Epithelial cell of proximal tubule (primary cell): ENCODE measurements at regions not wholly inside any gene's neighbourhood (a gene's known extent, or its start where the extent isn't known, plus 50 kb on each side); places are given as distances from the start of the nearest gene placed in this dataset.
A peak's percentile ranks its signal among the peaks of the same experiment; 100 is the strongest.

Experiments
- DNase-seq: peaks from one replicate; pipeline ENCODE4 v3.0.0-alpha.2; 2011; ENCODE audit warnings: low read depth
- H3K4me3 ChIP-seq: 2 replicates; pipeline ENCODE4 v1.5.1; 2011; ENCODE audit warnings: low read depth, mild to moderate bottlenecking, low read length
- CTCF ChIP-seq: conservative IDR thresholded peaks from 2 replicates; pipeline ENCODE4 v1.5.1; 2012; ENCODE audit warnings: low read depth, mild to moderate bottlenecking, low read length

DNA sequence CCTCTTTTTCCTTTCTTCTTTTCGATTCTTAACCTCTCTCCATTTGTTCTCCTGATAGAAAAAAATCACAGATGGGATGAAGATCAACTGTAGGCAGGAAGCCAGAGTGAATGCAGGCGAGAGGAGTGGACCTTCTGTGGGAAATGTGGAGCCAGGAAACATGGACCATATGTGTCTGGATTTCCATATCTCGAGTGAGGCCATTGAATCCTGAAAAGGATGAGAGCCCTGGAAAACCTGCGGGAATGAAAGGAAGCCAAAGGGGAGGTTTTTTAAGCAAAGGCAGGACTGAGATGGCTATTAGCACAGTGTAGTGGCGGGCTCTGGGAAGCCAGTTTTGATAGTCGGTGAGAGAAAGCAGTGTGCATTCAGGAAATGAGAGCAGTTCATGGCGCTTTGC lies 139.5 kb upstream of the C9orf72 start:
- TF ChIP-seq CTCF: no peak
- DNase-seq: no peak
- H3K4me3 ChIP-seq: no peak overlapping the region

DNA sequence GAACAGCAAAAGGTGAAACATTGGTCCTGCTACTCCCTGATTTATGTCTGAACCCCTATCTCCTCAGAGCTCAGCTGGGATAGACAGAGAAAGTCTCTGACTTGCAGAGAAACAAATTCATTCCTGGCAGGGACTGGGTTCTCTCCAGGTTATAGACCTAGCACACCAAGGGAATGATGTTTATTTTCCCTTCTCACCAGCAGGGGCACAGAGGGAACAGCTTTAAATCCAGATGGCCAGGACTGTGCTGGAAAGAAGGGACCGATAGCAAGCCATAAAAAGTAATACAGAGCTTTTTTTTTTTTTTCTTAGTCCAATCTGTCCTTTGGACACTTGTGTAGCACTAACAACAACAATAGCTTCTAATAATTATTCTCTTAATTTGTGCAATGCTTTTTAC lies 141.1 kb upstream of the C9orf72 start:
- no peak overlapping the region for H3K4me3 ChIP-seq
- no peak for DNase-seq
- peak; percentile 32 for TF ChIP-seq CTCF

DNA sequence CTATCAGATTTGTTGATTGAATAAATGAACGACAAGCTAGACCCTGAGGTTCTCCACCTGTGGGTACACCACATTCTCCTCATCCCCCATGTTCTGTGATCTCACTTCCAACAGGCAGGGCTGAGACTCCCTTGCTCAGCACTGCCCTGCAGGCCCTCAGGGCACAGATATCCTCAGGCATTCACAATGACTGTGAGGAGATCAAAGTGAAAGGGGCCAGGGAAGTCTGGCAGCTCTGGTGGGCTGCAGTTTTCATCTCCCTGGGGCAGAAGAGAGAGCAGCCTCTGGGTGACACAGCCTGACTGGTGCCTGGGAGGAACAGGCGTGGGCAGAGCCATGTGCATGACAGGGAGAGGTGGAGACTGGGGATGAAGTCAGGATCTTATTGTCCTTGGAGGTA lies 142.4 kb upstream of the C9orf72 start:
- TF ChIP-seq CTCF: no peak
- H3K4me3 ChIP-seq: no peak overlapping the region
- no peak for DNase-seq

DNA sequence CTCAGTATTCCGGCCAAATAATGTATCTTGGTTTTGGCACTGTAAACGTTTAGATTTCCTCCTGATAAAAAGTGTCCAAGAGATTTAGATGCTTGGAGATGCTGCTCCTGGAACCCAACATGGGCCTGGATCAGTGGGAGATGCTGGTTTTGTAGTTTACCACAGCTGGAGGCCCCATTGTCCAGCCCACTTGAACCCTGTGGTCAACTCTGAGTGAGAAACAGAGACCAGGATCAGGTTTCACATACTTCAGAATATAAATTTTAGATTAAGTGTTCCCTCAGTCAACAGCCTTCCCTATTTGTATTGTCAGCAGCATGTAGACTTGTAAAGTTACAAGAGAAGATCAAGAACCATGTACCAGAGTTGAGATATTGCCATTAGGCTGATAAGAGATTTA lies 144.7 kb upstream of the C9orf72 start:
- H3K4me3 ChIP-seq: no peak overlapping the region
- DNase-seq: no peak
- TF ChIP-seq CTCF: no peak

DNA sequence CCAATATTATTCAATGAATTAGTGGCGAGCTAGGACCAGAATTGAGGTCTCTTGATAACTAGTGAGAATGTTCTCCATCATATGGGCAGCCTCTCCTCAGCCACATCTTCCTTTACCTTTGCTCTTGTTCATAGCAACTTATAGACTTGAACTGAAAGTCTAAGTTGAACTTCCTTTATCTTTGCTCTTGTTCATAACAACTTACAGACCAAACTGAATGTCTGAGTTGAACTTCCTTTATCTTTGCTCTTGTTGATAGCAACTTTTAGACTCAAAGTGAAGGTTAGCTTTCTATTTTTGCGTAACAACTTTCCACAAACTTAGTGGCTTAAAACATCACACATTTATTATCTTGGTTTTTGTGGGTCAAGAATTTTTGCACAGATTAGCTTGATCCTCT lies 146.4 kb upstream of the C9orf72 start:
- no peak for TF ChIP-seq CTCF

DNA sequence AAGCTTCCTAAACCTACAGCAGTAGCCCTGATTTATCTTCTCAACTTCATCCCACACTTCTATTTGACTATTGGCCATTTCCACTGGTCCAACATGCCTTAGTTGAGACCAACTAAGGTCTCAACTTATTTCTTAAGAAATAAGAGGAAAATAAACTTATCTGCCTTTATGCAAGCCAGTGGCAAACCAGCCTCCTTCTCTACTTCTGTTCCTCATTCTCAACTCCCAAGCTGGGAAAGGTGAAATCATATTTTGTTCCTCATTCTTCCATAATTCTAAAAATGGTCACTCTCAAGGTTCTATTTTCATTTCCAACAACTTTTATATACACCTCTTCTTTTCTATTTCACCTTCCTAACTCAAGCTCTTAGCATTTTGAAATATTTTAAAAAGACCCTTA lies 149.6 kb upstream of the C9orf72 start:
- no peak for TF ChIP-seq CTCF
- no peak overlapping the region for H3K4me3 ChIP-seq
- DNase-seq: no peak

More for the DNA sequence above, 146.4 kb upstream of the C9orf72 start:
- no peak for DNase-seq
- H3K4me3 ChIP-seq: no peak overlapping the region

- DNase-seq: peak; percentile 23
- H3K4me3 ChIP-seq: no peak overlapping the region
- TF ChIP-seq CTCF: peak; percentile 97
Measured at GRCh38 chr9:27726244-27727081, 153.2 kb upstream of the C9orf72 start.
